MM.1S (cell line): ENCODE measurements at regions not wholly inside any gene's neighbourhood (a gene's known extent, or its start where the extent isn't known, plus 50 kb on each side); places are given as distances from the start of the nearest gene placed in this dataset.

ENCODE experiments used
- DNase-seq: peaks from one replicate; pipeline ENCODE4 v3.0.0-alpha.2; 2015
- H2AFZ ChIP-seq: fragments of 300-600 bp; sonication (generic); 2 replicates; pipeline ENCODE4 v1.6.0; 2016; ENCODE audit warnings: antibody characterized with exemption, low read length
- H3F3A ChIP-seq: fragments of 300-600 bp; sonication (generic); 2 replicates; pipeline ENCODE4 v1.6.1; 2016; ENCODE audit warnings: mild to moderate bottlenecking, antibody characterized with exemption, low read length, moderate library complexity, mixed read lengths; ENCODE audit not compliant: insufficient read depth
- H3K27ac ChIP-seq: fragments of 300-600 bp; sonication (generic); 2 replicates; pipeline ENCODE4 v1.5.1; 2016; ENCODE audit warnings: mild to moderate bottlenecking, low read length
- H3K27me3 ChIP-seq: fragments of 300-600 bp; sonication (generic); replicated peaks from 2 replicates; pipeline ENCODE4 v1.6.0; 2016; ENCODE audit warnings: low read length; ENCODE audit not compliant: insufficient read depth
- H3K36me3 ChIP-seq: fragments of 300-600 bp; sonication (generic); replicated peaks from 2 replicates; pipeline ENCODE4 v1.6.1; 2016; ENCODE audit warnings: mild to moderate bottlenecking, low read length, mixed read lengths; ENCODE audit not compliant: insufficient read depth
- H3K4me1 ChIP-seq: fragments of 300-600 bp; sonication (generic); 2 replicates; pipeline ENCODE4 v1.6.1; 2016; ENCODE audit warnings: low read length, mixed read lengths
- H3K4me2 ChIP-seq: fragments of 300-600 bp; sonication (generic); 2 replicates; pipeline ENCODE4 v1.6.0; 2016; ENCODE audit warnings: low read depth, low read length
- H3K4me3 ChIP-seq: fragments of 300-600 bp; sonication (generic); 2 replicates; pipeline ENCODE4 v1.5.1; 2016; ENCODE audit warnings: low read length, mixed read lengths
- H3K79me2 ChIP-seq: fragments of 300-600 bp; sonication (generic); 2 replicates; pipeline ENCODE4 v1.6.1; 2016; ENCODE audit warnings: mixed run types, low read length, mixed read lengths
- H3K9ac ChIP-seq: fragments of 300-600 bp; sonication (generic); 2 replicates; pipeline ENCODE4 v1.6.1; 2016; ENCODE audit warnings: low read length, mixed read lengths
- H3K9me2 ChIP-seq: fragments of 300-600 bp; sonication (generic); replicated peaks from 2 replicates; pipeline ENCODE4 v1.6.1; 2016; ENCODE audit warnings: mild to moderate bottlenecking, low read length, mixed read lengths; ENCODE audit not compliant: insufficient read depth
- H3K9me3 ChIP-seq: fragments of 300-600 bp; sonication (generic); replicated peaks from 2 replicates; pipeline ENCODE4 v1.6.1; 2016; ENCODE audit warnings: mild to moderate bottlenecking, low read length, mixed read lengths; ENCODE audit not compliant: insufficient read depth
- H4K20me1 ChIP-seq: fragments of 300-600 bp; sonication (generic); 2 replicates; pipeline ENCODE4 v1.6.1; 2016; ENCODE audit warnings: mild to moderate bottlenecking, low read length, moderate library complexity, mixed read lengths; ENCODE audit not compliant: insufficient read depth
- EZH2 ChIP-seq: fragments of 300-600 bp; sonication (generic); optimal IDR thresholded peaks from 2 replicates; pipeline ENCODE3; 2017; ENCODE audit warnings: low read depth, mild to moderate bottlenecking, antibody characterized with exemption, low read length, mixed read lengths
- EZH2phosphoT487 ChIP-seq: fragments of 300-600 bp; sonication (generic); IDR thresholded peaks from 2 replicates; pipeline ENCODE4 v1.6.1; 2018; ENCODE audit warnings: antibody characterized with exemption, low read length
- TF ChIP-seq, protein P1 (sequence below): fragments of 300-600 bp; sonication (generic); IDR thresholded peaks from 2 replicates; pipeline ENCODE4 v1.5.1; 2016; ENCODE audit warnings: antibody characterized with exemption, low read length, mixed read lengths

DNA sequence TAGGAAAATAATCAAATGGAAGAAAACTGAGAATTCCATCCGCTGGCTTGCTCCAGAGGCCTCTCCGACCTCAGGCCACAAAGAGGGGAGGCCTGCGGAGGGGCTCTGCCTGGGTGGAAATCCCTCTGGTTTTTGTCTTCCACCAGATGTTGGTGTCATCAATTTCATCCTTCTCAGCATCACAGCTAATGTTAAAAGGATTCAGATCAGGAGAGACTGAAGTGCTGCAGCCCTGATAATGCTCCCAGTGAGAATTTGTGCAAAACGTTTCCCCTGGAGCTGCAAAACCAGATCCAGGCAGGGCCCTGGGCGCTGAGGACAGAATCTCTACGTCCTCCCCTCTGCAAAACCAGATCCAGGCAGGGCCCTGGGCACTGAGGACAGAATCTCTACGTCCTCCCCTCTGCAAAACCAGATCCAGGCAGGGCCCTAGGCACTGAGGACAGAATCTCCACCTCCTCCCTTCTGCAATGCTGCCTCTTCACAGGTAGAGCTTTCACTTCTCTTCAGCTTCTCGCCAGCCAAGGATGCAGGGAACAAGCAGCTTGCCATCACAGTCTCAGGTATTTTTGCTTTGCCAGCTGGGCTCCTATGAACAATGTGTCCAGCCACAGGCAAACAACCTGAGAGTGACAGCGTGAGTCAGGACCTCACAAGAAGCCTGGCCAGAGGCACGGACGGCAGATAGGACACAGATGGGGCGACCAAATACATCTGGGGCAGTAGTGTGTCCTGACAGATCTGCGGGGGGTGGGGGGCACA, 81.2 kb downstream of the TMEM18 start:
- Histone ChIP-seq H3K27me3 (peaks cover 4% of the 10 kb centered on the region; the same call in 1 of the 2 replicates), H3K36me3 (no peaks in the 10 kb centered on the region), H3K79me2 (no peaks in the 10 kb centered on the region), H4K20me1 (no peaks in the 10 kb centered on the region), H3K4me3 (no peak overlapping the region), H2AFZ (no peak overlapping the region), H3K4me1 (no peaks in the 10 kb centered on the region), H3K9me3 (no peaks in the 10 kb centered on the region), H3K9ac (no peak overlapping the region), H3F3A (no peaks in the 10 kb centered on the region), H3K27ac (no peak overlapping the region), H3K9me2 (no peaks in the 10 kb centered on the region), H3K4me2 (no peak overlapping the region)
- DNase-seq = no peak
- TF ChIP-seq, protein P1, sequence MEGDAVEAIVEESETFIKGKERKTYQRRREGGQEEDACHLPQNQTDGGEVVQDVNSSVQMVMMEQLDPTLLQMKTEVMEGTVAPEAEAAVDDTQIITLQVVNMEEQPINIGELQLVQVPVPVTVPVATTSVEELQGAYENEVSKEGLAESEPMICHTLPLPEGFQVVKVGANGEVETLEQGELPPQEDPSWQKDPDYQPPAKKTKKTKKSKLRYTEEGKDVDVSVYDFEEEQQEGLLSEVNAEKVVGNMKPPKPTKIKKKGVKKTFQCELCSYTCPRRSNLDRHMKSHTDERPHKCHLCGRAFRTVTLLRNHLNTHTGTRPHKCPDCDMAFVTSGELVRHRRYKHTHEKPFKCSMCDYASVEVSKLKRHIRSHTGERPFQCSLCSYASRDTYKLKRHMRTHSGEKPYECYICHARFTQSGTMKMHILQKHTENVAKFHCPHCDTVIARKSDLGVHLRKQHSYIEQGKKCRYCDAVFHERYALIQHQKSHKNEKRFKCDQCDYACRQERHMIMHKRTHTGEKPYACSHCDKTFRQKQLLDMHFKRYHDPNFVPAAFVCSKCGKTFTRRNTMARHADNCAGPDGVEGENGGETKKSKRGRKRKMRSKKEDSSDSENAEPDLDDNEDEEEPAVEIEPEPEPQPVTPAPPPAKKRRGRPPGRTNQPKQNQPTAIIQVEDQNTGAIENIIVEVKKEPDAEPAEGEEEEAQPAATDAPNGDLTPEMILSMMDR = no peak
- TF ChIP-seq EZH2phosphoT487 (no peak), EZH2 (no peak)

DNA sequence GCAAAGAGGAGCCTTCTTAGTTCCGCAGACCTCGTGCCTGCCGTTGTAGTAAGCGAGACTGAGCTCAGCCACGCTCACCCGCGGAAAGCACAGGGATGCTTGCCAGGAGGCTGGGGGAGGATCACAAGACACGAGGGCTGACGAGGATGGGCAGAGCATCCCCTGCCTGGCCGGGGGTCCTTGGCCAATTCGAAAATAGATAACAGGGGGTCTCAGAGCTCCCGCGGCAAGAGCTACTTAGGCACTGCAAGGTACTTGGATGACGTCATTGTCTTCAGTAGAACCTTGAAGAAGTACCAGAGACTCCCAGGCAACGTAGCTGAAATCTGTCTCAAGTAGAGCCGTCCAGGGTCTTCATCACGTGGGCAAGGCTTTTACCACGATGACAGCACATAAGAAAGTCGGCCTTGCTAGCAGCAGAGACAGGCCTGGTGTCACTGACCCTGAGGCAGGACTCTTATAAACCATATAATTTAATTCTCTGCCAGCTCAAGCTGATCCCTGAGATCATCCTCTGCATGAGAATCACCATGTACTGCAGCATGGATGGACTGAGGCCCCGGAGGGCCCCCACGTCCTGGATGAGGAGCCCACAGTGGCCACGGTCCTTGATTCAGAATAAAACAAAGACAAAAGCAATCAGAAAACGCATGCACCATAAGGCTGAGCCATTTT, 81.9 kb downstream of the TMEM18 start:
- Histone ChIP-seq H3K4me1 (no peaks in the 10 kb centered on the region), H3K79me2 (no peaks in the 10 kb centered on the region), H3K27ac (no peak overlapping the region), H3K9me3 (no peaks in the 10 kb centered on the region), H3K36me3 (no peaks in the 10 kb centered on the region), H3K27me3 (0 out of 2 replicates have a peak, but pooled peaks cover 4% of the 10 kb centered on the region), H4K20me1 (no peaks in the 10 kb centered on the region), H3F3A (no peaks in the 10 kb centered on the region), H3K4me2 (no peak overlapping the region), H3K4me3 (no peak overlapping the region), H3K9me2 (no peaks in the 10 kb centered on the region), H3K9ac (no peak overlapping the region), H2AFZ (no peak overlapping the region)
- no peak for DNase-seq
- TF ChIP-seq EZH2 (no peak), EZH2phosphoT487 (no peak)
- TF ChIP-seq, protein P1 = no peak

DNA sequence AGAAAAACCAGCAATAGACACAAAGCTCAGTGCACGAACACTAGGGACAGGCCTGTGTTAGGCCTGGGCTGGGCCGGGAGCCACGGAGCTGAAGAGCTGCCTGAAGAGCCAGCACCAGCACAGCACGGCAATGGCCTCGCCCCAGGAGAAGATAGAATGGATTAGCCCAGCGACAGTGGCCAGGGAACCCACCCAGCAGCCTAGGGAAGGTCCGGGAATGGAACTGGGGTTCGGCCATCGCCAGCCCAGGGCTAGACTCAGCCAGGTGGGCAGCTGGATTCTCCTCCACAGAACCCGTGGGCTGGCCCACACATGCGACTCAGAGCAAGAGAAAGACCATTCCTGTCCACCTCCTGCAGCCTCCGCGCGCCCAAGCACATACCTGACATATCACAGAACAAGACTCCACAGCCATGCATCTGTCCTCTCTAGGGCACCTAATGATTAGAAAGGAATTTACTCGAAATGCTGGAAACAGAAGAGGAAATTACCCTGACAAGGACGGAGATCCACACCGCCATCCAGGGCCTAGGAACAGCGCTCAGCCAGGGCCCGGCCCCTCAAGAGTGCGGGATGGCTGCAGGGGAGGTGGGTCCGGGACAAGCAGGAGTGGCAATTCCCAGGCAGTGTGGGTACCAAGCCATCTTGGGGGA, 82.8 kb downstream of the TMEM18 start:
- DNase-seq = no peak
- Histone ChIP-seq H4K20me1 (no peaks in the 10 kb centered on the region), H3F3A (no peaks in the 10 kb centered on the region), H3K79me2 (no peaks in the 10 kb centered on the region), H2AFZ (no peak overlapping the region), H3K36me3 (no peaks in the 10 kb centered on the region), H3K9ac (no peak overlapping the region), H3K9me3 (no peaks in the 10 kb centered on the region), H3K4me2 (no peak overlapping the region), H3K9me2 (no peaks in the 10 kb centered on the region), H3K4me3 (no peak overlapping the region), H3K27me3 (0 out of 2 replicates have a peak, but pooled peaks cover 4% of the 10 kb centered on the region), H3K27ac (no peak overlapping the region), H3K4me1 (no peaks in the 10 kb centered on the region)
- TF ChIP-seq, protein P1 = no peak
- no peak for TF ChIP-seq EZH2phosphoT487
- TF ChIP-seq EZH2 = no peak
